H1 (cell line): ENCODE measurements at regions not wholly inside any gene's neighbourhood (a gene's known extent, or its start where the extent isn't known, plus 50 kb on each side); places are given as distances from the start of the nearest gene placed in this dataset.

Source experiments
- CTCF ChIA-PET: fragments of 300-600 bp; sonication (Branson Sonifier 250); formaldehyde crosslinking; loops from one replicate; lab custom pipeline; 2021; ENCODE audit not compliant: partially characterized antibody; lab: Charles Lee
- POLR2A ChIA-PET: fragments of 300-600 bp; sonication (Branson Sonifier 250); formaldehyde crosslinking; loops from one replicate; lab custom pipeline; 2021; ENCODE audit warnings: inconsistent platforms; ENCODE audit not compliant: partially characterized antibody; lab: Charles Lee
- DNase-seq, 2 experiments: peaks; one replicate each; pipeline versions ENCODE4 v3.0.0 to v3.0.0-alpha.2; 2010 to 2022; ENCODE audit warnings: low spot score in 2 of 2, low read depth in 1 of 2, mixed read lengths in 1 of 2
- FAIRE-seq: peaks from 2 replicates; lab custom pipeline; 2011; peaks lifted over from hg19 to GRCh38; lab: Jason Lieb, UNC
- H2AFZ ChIP-seq: 2 replicates; pipeline ENCODE4 v1.8.1; 2012; ENCODE audit warnings: low read length, inconsistent platforms
- H2AK5ac ChIP-seq: 2 replicates; pipeline ENCODE4 v1.6.1; 2013; ENCODE audit warnings: low read depth, low read length
- H2BK120ac ChIP-seq: replicated peaks from 2 replicates; pipeline ENCODE3; 2013; ENCODE audit warnings: low read depth, low read length, inconsistent platforms
- H2BK12ac ChIP-seq: 2 replicates; pipeline ENCODE4 v1.6.1; 2013; ENCODE audit warnings: low read depth, low read length
- H2BK15ac ChIP-seq: 2 replicates; pipeline ENCODE4 v1.6.1; 2013; ENCODE audit warnings: low read length
- H2BK20ac ChIP-seq: 2 replicates; pipeline ENCODE4 v1.6.1; 2013; ENCODE audit warnings: low read length
- H2BK5ac ChIP-seq: 2 replicates; pipeline ENCODE4 v1.6.1; 2013; ENCODE audit warnings: low read depth, low read length
- H3K14ac ChIP-seq: 2 replicates; pipeline ENCODE4 v1.6.1; 2013; ENCODE audit warnings: inconsistent platforms; ENCODE audit not compliant: insufficient read length
- H3K18ac ChIP-seq: 2 replicates; pipeline ENCODE4 v1.6.1; 2013; ENCODE audit warnings: low read length; ENCODE audit errors: extremely low read depth
- H3K23ac ChIP-seq: 2 replicates; pipeline ENCODE4 v1.6.1; 2013; ENCODE audit warnings: inconsistent platforms; ENCODE audit not compliant: insufficient read length
- H3K23me2 ChIP-seq: 2 replicates; pipeline ENCODE4 v1.6.1; 2013; ENCODE audit warnings: low read depth, low read length
- H3K27ac ChIP-seq: 2 replicates; pipeline ENCODE4 v1.6.1; 2011; ENCODE audit warnings: low read depth, low read length, inconsistent platforms
- H3K27me3 ChIP-seq, 4 experiments: replicated peaks in 1 of 4; 1 replicate in 1 of 4; 2 replicates in 3 of 4; pipeline versions ENCODE4 v1.6.1 to v1.8.1; 2011 to 2013; ENCODE audit warnings: low read length in 3 of 4, mild to moderate bottlenecking in 3 of 4, inconsistent platforms in 2 of 4, mixed read lengths in 2 of 4, moderate library complexity in 1 of 4; ENCODE audit not compliant: control insufficient read depth in 3 of 4, insufficient read depth in 3 of 4; ENCODE audit errors: extremely low read depth in 1 of 4
- H3K36me3 ChIP-seq, 4 experiments: 2 replicates each; pipeline versions ENCODE4 v1.6.1 to v1.8.1; 2011 to 2013; ENCODE audit warnings: mild to moderate bottlenecking in 4 of 4, low read length in 3 of 4, moderate library complexity in 2 of 4, control low read depth in 1 of 4, inconsistent platforms in 1 of 4; ENCODE audit not compliant: insufficient read depth in 4 of 4, control insufficient read depth in 2 of 4
- H3K4ac ChIP-seq: replicated peaks from 2 replicates; pipeline ENCODE3; 2013; ENCODE audit warnings: low read length, low read depth, mixed read lengths, inconsistent platforms; ENCODE audit not compliant: insufficient read length
- H3K4me1 ChIP-seq, 4 experiments: replicated peaks in 1 of 4; 1 replicate in 1 of 4; 2 replicates in 3 of 4; pipeline versions ENCODE4 v1.6.1 to v1.8.1; 2011 to 2013; ENCODE audit warnings: low read length in 3 of 4, inconsistent platforms in 2 of 4, mixed read lengths in 1 of 4; ENCODE audit not compliant: insufficient read depth in 4 of 4, control insufficient read depth in 3 of 4
- H3K4me2 ChIP-seq, 2 experiments: 2 replicates each; pipeline versions ENCODE4 v1.6.1 to v1.8.1; 2011 to 2013; ENCODE audit warnings: low read depth in 2 of 2, low read length in 2 of 2, control low read depth in 1 of 2, inconsistent platforms in 1 of 2, mild to moderate bottlenecking in 1 of 2; ENCODE audit not compliant: insufficient read depth in 1 of 2
- H3K4me3 ChIP-seq, 4 experiments: fragments of 200-600, 300-600 bp in 1 of 4; sonication (generic), shearing (Covaris generic), sonication (Bioruptor Twin) in 1 of 4; 2 replicates each; pipeline versions ENCODE4 v1.5.1 to v1.8.1; 2011 to 2016; ENCODE audit warnings: low read length in 4 of 4, low read depth in 3 of 4, control low read depth in 2 of 4, inconsistent platforms in 2 of 4, mild to moderate bottlenecking in 2 of 4, mixed read lengths in 1 of 4, moderate library complexity in 1 of 4; ENCODE audit not compliant: insufficient read depth in 2 of 4; ENCODE audit errors: extremely low read depth in 1 of 4
- H3K56ac ChIP-seq: replicated peaks from 2 replicates; pipeline ENCODE3; 2013; ENCODE audit warnings: low read depth, mild to moderate bottlenecking, mixed read lengths, low read length, inconsistent platforms; ENCODE audit not compliant: insufficient read length
- H3K79me1 ChIP-seq: 2 replicates; pipeline ENCODE4 v1.6.1; 2013; ENCODE audit warnings: low read depth, low read length, control low read depth
- H3K79me2 ChIP-seq, 2 experiments: 2 replicates each; pipeline versions ENCODE4 v1.6.1 to v1.8.1; 2012 to 2013; ENCODE audit warnings: low read length in 2 of 2, mild to moderate bottlenecking in 2 of 2, inconsistent platforms in 1 of 2; ENCODE audit not compliant: insufficient read depth in 2 of 2, control insufficient read depth in 1 of 2
- H3K9ac ChIP-seq, 4 experiments: replicated peaks in 1 of 4; 1 replicate in 1 of 4; 2 replicates in 3 of 4; pipeline versions ENCODE4 v1.6.1 to v1.8.1; 2011 to 2013; ENCODE audit warnings: low read depth in 3 of 4, low read length in 3 of 4, control low read depth in 2 of 4, mild to moderate bottlenecking in 2 of 4, moderate library complexity in 2 of 4, inconsistent platforms in 1 of 4; ENCODE audit errors: extremely low read depth in 1 of 4
- H3K9me3 ChIP-seq, 2 experiments: 2 replicates each; pipeline versions ENCODE4 v1.6.1 to v1.8.1; 2012 to 2013; ENCODE audit warnings: mild to moderate bottlenecking in 2 of 2, moderate library complexity in 2 of 2, control low read depth in 1 of 2, inconsistent platforms in 1 of 2, low read depth in 1 of 2, low read length in 1 of 2, mixed read lengths in 1 of 2; ENCODE audit not compliant: insufficient read depth in 2 of 2
- H4K20me1 ChIP-seq, 2 experiments: replicated peaks in 1 of 2; 2 replicates each; pipeline versions ENCODE3 to v1.8.1; 2011 to 2013; ENCODE audit warnings: inconsistent platforms in 2 of 2, low read length in 2 of 2, mild to moderate bottlenecking in 1 of 2; ENCODE audit not compliant: insufficient read depth in 2 of 2, control insufficient read depth in 1 of 2
- H4K5ac ChIP-seq: 2 replicates; pipeline ENCODE4 v1.6.1; 2013; ENCODE audit warnings: low read length, low read depth, mixed read lengths, inconsistent platforms; ENCODE audit not compliant: insufficient read length
- H4K8ac ChIP-seq: 2 replicates; pipeline ENCODE4 v1.8.0; 2013; ENCODE audit warnings: mild to moderate bottlenecking, moderate library complexity, low read length, inconsistent platforms; ENCODE audit not compliant: insufficient read depth; ENCODE audit errors: extremely low read depth
- H4K91ac ChIP-seq: replicated peaks from 2 replicates; pipeline ENCODE3; 2013; ENCODE audit warnings: low read length, mixed read lengths, inconsistent platforms; ENCODE audit not compliant: insufficient read length
- ATF3 ChIP-seq: IDR thresholded peaks from 2 replicates; pipeline ENCODE4 v1.6.1; 2011; ENCODE audit warnings: low read depth, mild to moderate bottlenecking, low read length; ENCODE audit not compliant: insufficient read depth
- CREB1 ChIP-seq: IDR thresholded peaks from 2 replicates; pipeline ENCODE4 v1.6.1; 2012; ENCODE audit warnings: inconsistent platforms
- E2F6 ChIP-seq: IDR thresholded peaks from 2 replicates; pipeline ENCODE4 v1.6.1; 2012; ENCODE audit warnings: inconsistent platforms
- EGR1 ChIP-seq: IDR thresholded peaks from 2 replicates; pipeline ENCODE4 v1.6.1; 2011; ENCODE audit warnings: low read depth, low read length, borderline replicate concordance
- EZH2 ChIP-seq: fragments of 200-600 bp; sonication (generic); IDR thresholded peaks from 2 replicates; pipeline ENCODE4 v1.7.1; 2012; ENCODE audit warnings: low read depth, mild to moderate bottlenecking, moderate library complexity, low read length, inconsistent platforms; ENCODE audit not compliant: severe bottlenecking
- JUND ChIP-seq: IDR thresholded peaks from 2 replicates; pipeline ENCODE4 v1.6.1; 2011; ENCODE audit warnings: mild to moderate bottlenecking, improper control_type of control experiment, low read length
- MAX ChIP-seq: IDR thresholded peaks from 2 replicates; pipeline ENCODE4 v1.6.1; 2012; ENCODE audit warnings: inconsistent platforms
- NRF1 ChIP-seq: IDR thresholded peaks from 2 replicates; pipeline ENCODE4 v1.6.1; 2011; ENCODE audit warnings: mild to moderate bottlenecking, low read depth, low read length, improper control_type of control experiment
- RFX5 ChIP-seq: IDR thresholded peaks from 2 replicates; pipeline ENCODE4 v1.6.1; 2011; ENCODE audit warnings: low read depth, low read length, improper control_type of control experiment, borderline replicate concordance
- SRF ChIP-seq: IDR thresholded peaks from 2 replicates; pipeline ENCODE4 v1.6.1; 2011; ENCODE audit warnings: mild to moderate bottlenecking, low read depth, low read length, moderate library complexity
- SUZ12 ChIP-seq: fragments of 200-600 bp; sonication (generic); IDR thresholded peaks from 2 replicates; pipeline ENCODE4 v1.6.1; 2012; ENCODE audit warnings: mild to moderate bottlenecking, inconsistent platforms, low read length, moderate library complexity, mixed read lengths
- TAF1 ChIP-seq: IDR thresholded peaks from 2 replicates; pipeline ENCODE4 v1.6.1; 2011; ENCODE audit warnings: mild to moderate bottlenecking, low read depth, low read length
- TCF12 ChIP-seq: IDR thresholded peaks from 2 replicates; pipeline ENCODE4 v1.6.1; 2011; ENCODE audit warnings: low read depth, mild to moderate bottlenecking, low read length
- ZNF274 ChIP-seq: IDR thresholded peaks from 2 replicates; pipeline ENCODE4 v1.7.0; 2012; ENCODE audit warnings: low read length, borderline replicate concordance; ENCODE audit errors: extremely low read depth
- WGBS, 2 experiments: shearing (Covaris generic) in 1 of 2; methylation state at CpG; one replicate each; pipeline versions ENCODE4 v1.1.6 to v1.1.7; 2013 to 2015; ENCODE audit warnings: low lambda C conversion rate in 2 of 2, mixed read lengths in 2 of 2, inconsistent platforms in 1 of 2, low coverage in 1 of 2, missing lambda C conversion rate in 1 of 2; ENCODE audit not compliant: insufficient replicate concordance in 2 of 2, insufficient coverage in 1 of 2, insufficient read length in 1 of 2; ENCODE audit errors: extremely low coverage in 1 of 2, missing lambda C conversion rate in 1 of 2; 5-methylcytosine and 5-hydroxymethylcytosine counted together

GRCh38 chr5:158022837-158023236, 163.9 kb upstream of the CLINT1 start:
- H3K23ac ChIP-seq = no peak overlapping the region
- no peak overlapping the region for H2AFZ ChIP-seq
- no peak overlapping the region for H3K27ac ChIP-seq
- no peak overlapping the region for H3K4ac ChIP-seq
- WGBS, 2 experiments = 93% methylated on average over 6 of the region's 6 CpGs; no CpG with 5 or more reads in 1 of the 2 experiments
- H3K36me3 ChIP-seq = no peaks in the 10 kb centered on the region
- CTCF ChIA-PET = interaction anchor here (0.9 to 1.6 kb wide), 3 partner anchors 13 to 1083 kb away, joined by 3 to 4 read pairs (median 3); no protein-coding TSS in a partner anchor
- H2BK5ac ChIP-seq = no peak overlapping the region
- H4K8ac ChIP-seq = no peak overlapping the region
- POLR2A ChIA-PET = no interaction called here
- H3K23me2 ChIP-seq = no peaks in the 10 kb centered on the region; the same call in 1 of the 2 replicates
- H2BK20ac ChIP-seq = no peak overlapping the region
- H3K79me2 ChIP-seq = no peaks in the 10 kb centered on the region
- no peak overlapping the region for H3K56ac ChIP-seq
- H3K9ac ChIP-seq = no peak overlapping the region
- H4K5ac ChIP-seq = no peak overlapping the region
- no peaks in the 10 kb centered on the region for H3K79me1 ChIP-seq
- no peak overlapping the region for H3K4me2 ChIP-seq
- no peak overlapping the region for H2BK120ac ChIP-seq
- no peak overlapping the region for H2BK12ac ChIP-seq
- H3K27me3 ChIP-seq = no peaks in the 10 kb centered on the region
- DNase-seq = no peak
- no peak overlapping the region for H3K14ac ChIP-seq
- FAIRE-seq = no peak
- H3K4me3 ChIP-seq = no peak overlapping the region
- no peak overlapping the region for H2AK5ac ChIP-seq
- H3K18ac ChIP-seq = no peak overlapping the region
- no peaks in the 10 kb centered on the region for H4K20me1 ChIP-seq
- no peaks in the 10 kb centered on the region for H3K9me3 ChIP-seq
- peaks cover 0 to 9% (median 5%) of the 10 kb centered on the region in 4 experiments; a peak in 3 of 7 replicates for H3K4me1 ChIP-seq
- H2BK15ac ChIP-seq = no peak overlapping the region
- no peak overlapping the region for H4K91ac ChIP-seq
- no peak for TF ChIP-seq EZH2
- no peak for TF ChIP-seq SUZ12
- no peak for TF ChIP-seq TAF1
- TF ChIP-seq RFX5 = no peak
- TF ChIP-seq CREB1 = no peak
- no peak for TF ChIP-seq ATF3
- no peak for TF ChIP-seq NRF1
- no peak for TF ChIP-seq ZNF274
- TF ChIP-seq TCF12 = no peak
- no peak for TF ChIP-seq EGR1
- TF ChIP-seq SRF = no peak
- no peak for TF ChIP-seq E2F6
- no peak for TF ChIP-seq JUND
- TF ChIP-seq MAX = no peak
